Esophagus (tissue), 2 donors: ENCODE measurements at regions not wholly inside any gene's neighbourhood (a gene's known extent, or its start where the extent isn't known, plus 50 kb on each side); places are given as distances from the start of the nearest gene placed in this dataset.
"Not testable (repeated sequence)": the region's sequence is repeated elsewhere in the genome, so short reads cannot be mapped to it uniquely, and the experiment has no call there.

ENCODE experiments used
- H3K27ac ChIP-seq, 2 donors: one replicate each; pipeline ENCODE4 v1.5.1; 2013; ENCODE audit warnings: low read depth in 2 of 2, mild to moderate bottlenecking in 2 of 2, inconsistent platforms in 1 of 2, low read length in 1 of 2, moderate library complexity in 1 of 2
- H3K27me3 ChIP-seq, 2 donors: one replicate each; pipeline ENCODE4 v1.6.1; 2013; ENCODE audit warnings: low read length in 2 of 2, control low read depth in 1 of 2, mild to moderate bottlenecking in 1 of 2; ENCODE audit not compliant: insufficient read depth in 2 of 2, control insufficient read depth in 1 of 2
- H3K36me3 ChIP-seq, 2 donors: one replicate each; pipeline ENCODE4 v1.6.1; 2013; ENCODE audit warnings: low read length in 1 of 2; ENCODE audit not compliant: control insufficient read depth in 2 of 2, insufficient read depth in 2 of 2
- H3K4me1 ChIP-seq, 2 donors: one replicate each; pipeline ENCODE4 v1.6.1; 2013; ENCODE audit warnings: low read length in 1 of 2; ENCODE audit not compliant: control insufficient read depth in 2 of 2, insufficient read depth in 2 of 2
- H3K4me3 ChIP-seq, 2 donors: one replicate each; pipeline ENCODE4 v1.5.1; 2013; ENCODE audit warnings: low read length in 2 of 2, mild to moderate bottlenecking in 2 of 2, low read depth in 1 of 2, moderate library complexity in 1 of 2
- H3K9me3 ChIP-seq, 2 donors: one replicate each; pipeline ENCODE4 v1.6.1; 2013; ENCODE audit warnings: mild to moderate bottlenecking in 2 of 2, low read depth in 1 of 2, low read length in 1 of 2, moderate library complexity in 1 of 2; ENCODE audit not compliant: control insufficient read depth in 2 of 2, insufficient read depth in 1 of 2
- WGBS, 2 donors: extraction: QIAGEN DNeasy Blood & Tissue Kit; methylation state at CpG; one replicate each; pipeline ENCODE4 v1.1.7; 2013; 5-methylcytosine and 5-hydroxymethylcytosine counted together
- donor health status: healthy with polysubstance abuse.
- donor health status: Bipolar disorder and iron deficiency.

GRCh38 chr10:45145143-45145542, 144.4 kb downstream of the ZNF22 start:
- 55 to 60% methylated on average over 1 of the region's 1 CpG for WGBS, 2 donors
- H3K4me3 ChIP-seq, H3K27ac ChIP-seq, H3K9me3 ChIP-seq, H3K27me3 ChIP-seq, H3K4me1 ChIP-seq, H3K36me3 ChIP-seq: not testable (repeated sequence)

- Histone ChIP-seq H3K9me3 (no peaks in the 10 kb centered on the region), H3K27me3 (no peaks in the 10 kb centered on the region), H3K4me3 (no peak overlapping the region), H3K36me3 (no peaks in the 10 kb centered on the region), H3K4me1 (no peaks in the 10 kb centered on the region), H3K27ac (no peak overlapping the region)
- WGBS, 2 donors: 52 to 55% methylated on average over 3 of the region's 3 CpGs
Measured at GRCh38 chr10:45147000-45147399, 146.3 kb downstream of the ZNF22 start.

- H3K4me1 ChIP-seq: no peaks in the 10 kb centered on the region
- no peaks in the 10 kb centered on the region for H3K27me3 ChIP-seq
- no peak overlapping the region for H3K4me3 ChIP-seq
- 89 to 91% methylated on average over 9 of the region's 9 CpGs for WGBS, 2 donors
- H3K36me3 ChIP-seq: no peaks in the 10 kb centered on the region
- no peaks in the 10 kb centered on the region for H3K9me3 ChIP-seq
- no peak overlapping the region for H3K27ac ChIP-seq
Measured at GRCh38 chr10:45150997-45151396, 150.3 kb downstream of the ZNF22 start.

- 84 to 92% methylated on average over 18 of the region's 18 CpGs for WGBS, 2 donors
- H3K27ac ChIP-seq: no peak overlapping the region
- H3K36me3 ChIP-seq: no peaks in the 10 kb centered on the region
- H3K4me3 ChIP-seq: no peak overlapping the region
- no peaks in the 10 kb centered on the region for H3K4me1 ChIP-seq
- no peaks in the 10 kb centered on the region for H3K27me3 ChIP-seq
- H3K9me3 ChIP-seq: no peaks in the 10 kb centered on the region
Measured at GRCh38 chr10:45151467-45152214, 150.9 kb downstream of the ZNF22 start.

GRCh38 chr10:45152726-45153125, 152.0 kb downstream of the ZNF22 start:
- Histone ChIP-seq H3K36me3 (no peaks in the 10 kb centered on the region), H3K4me1 (no peaks in the 10 kb centered on the region), H3K27ac (no peak overlapping the region), H3K9me3 (no peaks in the 10 kb centered on the region), H3K4me3 (no peak overlapping the region), H3K27me3 (no peaks in the 10 kb centered on the region)
- WGBS, 2 donors: 66 to 71% methylated on average over 3 of the region's 3 CpGs

GRCh38 chr10:45154502-45154901, 153.8 kb downstream of the ZNF22 start:
- WGBS, 2 donors: 82 to 88% methylated on average over 3 of the region's 3 CpGs
- Histone ChIP-seq H3K9me3 (no peaks in the 10 kb centered on the region), H3K4me3 (no peak overlapping the region), H3K27ac (no peak overlapping the region), H3K4me1 (no peaks in the 10 kb centered on the region), H3K36me3 (no peaks in the 10 kb centered on the region), H3K27me3 (no peaks in the 10 kb centered on the region)

GRCh38 chr10:45155784-45156183, 155.1 kb downstream of the ZNF22 start:
- H3K36me3 ChIP-seq: no peaks in the 10 kb centered on the region

GRCh38 chr10:45160271-45160670, 155.1 kb downstream of the OR13A1 start:
- Histone ChIP-seq H3K9me3 (no peaks in the 10 kb centered on the region), H3K4me1 (no peaks in the 10 kb centered on the region), H3K4me3 (no peak overlapping the region), H3K27me3 (no peaks in the 10 kb centered on the region), H3K27ac (no peak overlapping the region), H3K36me3 (no peaks in the 10 kb centered on the region)
- WGBS, 2 donors: 40 to 56% methylated on average over 1 of the region's 1 CpG

More at GRCh38 chr10:45155784-45156183, 155.1 kb downstream of the ZNF22 start:
- 79 to 88% methylated on average over 5 of the region's 5 CpGs for WGBS, 2 donors
- Histone ChIP-seq H3K9me3 (no peaks in the 10 kb centered on the region), H3K4me3 (no peak overlapping the region), H3K4me1 (no peaks in the 10 kb centered on the region), H3K27ac (no peak overlapping the region), H3K27me3 (no peaks in the 10 kb centered on the region)

- Histone ChIP-seq H3K36me3 (no peaks in the 10 kb centered on the region), H3K27ac (no peak overlapping the region), H3K9me3 (no peaks in the 10 kb centered on the region), H3K4me3 (no peak overlapping the region), H3K4me1 (no peaks in the 10 kb centered on the region), H3K27me3 (no peaks in the 10 kb centered on the region)
- 79 to 87% methylated on average over 3 of the region's 3 CpGs for WGBS, 2 donors
Measured at GRCh38 chr10:45163315-45163975, 152.0 kb downstream of the OR13A1 start.
